ENCODE measurements at regions not wholly inside any gene's neighbourhood (a gene's known extent, or its start where the extent isn't known, plus 50 kb on each side); places are given as distances from the start of the nearest gene placed in this dataset.

GRCh38 chr17:56700919-56701420, 107.5 kb downstream of the NOG start:
- TF ChIP-seq CTCF (IDR thresholded peaks at IDR 0.05) (no peak), EP300 (IDR thresholded peaks at IDR 0.05) (no peak), POLR2A (IDR thresholded peaks at IDR 0.05) (no peak)
- no peaks in the 10 kb centered on the region for H3K4me1 ChIP-seq (ENCODE audit: insufficient read depth)
- WGBS, 3 donors, result 55 to 61% (median 58%) methylated on average over 7 of the region's 7 CpGs

GRCh38 chr17:56707312-56708219, 114.1 kb downstream of the NOG start:
- no peak for DNase-seq
- Histone ChIP-seq H3K4me3 (no peak overlapping the region), H3K36me3 (no peaks in the 10 kb centered on the region), H3K4me1 (ENCODE audit: insufficient read depth) (no peaks in the 10 kb centered on the region), H3K9me3 (no peaks in the 10 kb centered on the region), H3K27ac (no peak overlapping the region), H3K27me3 (no peaks in the 10 kb centered on the region)
- WGBS, 3 donors, result 21 to 24% (median 24%) methylated on average over 19 of the region's 19 CpGs
- no peak for TF ChIP-seq EP300 (IDR thresholded peaks at IDR 0.05)
- TF ChIP-seq POLR2A (IDR thresholded peaks at IDR 0.05), result no peak
- no peak for TF ChIP-seq CTCF (IDR thresholded peaks at IDR 0.05)
- intact Hi-C loops (cut with DNase I), result no loop called here

More at GRCh38 chr17:56700919-56701420, 107.5 kb downstream of the NOG start:
- Histone ChIP-seq H3K4me3 (no peak overlapping the region), H3K27ac (no peak overlapping the region), H3K27me3 (no peaks in the 10 kb centered on the region), H3K9me3 (no peaks in the 10 kb centered on the region), H3K36me3 (no peaks in the 10 kb centered on the region)
- DNase-seq, result no peak
- intact Hi-C loops (cut with DNase I), result no loop called here

GRCh38 chr17:56708220-56708558, 114.7 kb downstream of the NOG start:
- 35 to 54% (median 39%) methylated on average over 1 of the region's 1 CpG for WGBS, 3 donors
- intact Hi-C loops (cut with DNase I), result no loop called here
- H3K36me3 ChIP-seq, result no peaks in the 10 kb centered on the region
- DNase-seq, result no peak
- no peak for TF ChIP-seq POLR2A (IDR thresholded peaks at IDR 0.05)
- no peak for TF ChIP-seq CTCF (IDR thresholded peaks at IDR 0.05)
- no peak for TF ChIP-seq EP300 (IDR thresholded peaks at IDR 0.05)
- H3K9me3 ChIP-seq, result no peaks in the 10 kb centered on the region
- H3K4me1 ChIP-seq (ENCODE audit: insufficient read depth), result no peaks in the 10 kb centered on the region
- H3K4me3 ChIP-seq, result no peak overlapping the region
- H3K27ac ChIP-seq, result no peak overlapping the region
- no peaks in the 10 kb centered on the region for H3K27me3 ChIP-seq

- Histone ChIP-seq H3K9me3 (no peaks in the 10 kb centered on the region), H3K4me3 (no peak overlapping the region), H3K27ac (no peak overlapping the region), H3K36me3 (no peaks in the 10 kb centered on the region), H3K27me3 (no peaks in the 10 kb centered on the region), H3K4me1 (ENCODE audit: insufficient read depth) (no peaks in the 10 kb centered on the region)
- DNase-seq, result no peak
- intact Hi-C loops (cut with DNase I), result no loop called here
- 71 to 76% (median 75%) methylated on average over 9 of the region's 9 CpGs for WGBS, 3 donors
- TF ChIP-seq POLR2A (IDR thresholded peaks at IDR 0.05) (no peak), CTCF (IDR thresholded peaks at IDR 0.05) (no peak), EP300 (IDR thresholded peaks at IDR 0.05) (no peak)
Measured at GRCh38 chr17:56708670-56709410, 115.3 kb downstream of the NOG start.

Data from ovary (tissue), 7 donors.